SHP77 (cell line): ENCODE measurements at regions not wholly inside any gene's neighbourhood (a gene's known extent, or its start where the extent isn't known, plus 50 kb on each side); places are given as distances from the start of the nearest gene placed in this dataset.
"Not testable (repeated sequence)": the region's sequence is repeated elsewhere in the genome, so short reads cannot be mapped to it uniquely, and the experiment has no call there.

Source experiments
- DNase-seq, 2 experiments: peaks; one replicate each; lab custom pipeline; 2025; lab: John Stamatoyannopoulos, UW

DNA sequence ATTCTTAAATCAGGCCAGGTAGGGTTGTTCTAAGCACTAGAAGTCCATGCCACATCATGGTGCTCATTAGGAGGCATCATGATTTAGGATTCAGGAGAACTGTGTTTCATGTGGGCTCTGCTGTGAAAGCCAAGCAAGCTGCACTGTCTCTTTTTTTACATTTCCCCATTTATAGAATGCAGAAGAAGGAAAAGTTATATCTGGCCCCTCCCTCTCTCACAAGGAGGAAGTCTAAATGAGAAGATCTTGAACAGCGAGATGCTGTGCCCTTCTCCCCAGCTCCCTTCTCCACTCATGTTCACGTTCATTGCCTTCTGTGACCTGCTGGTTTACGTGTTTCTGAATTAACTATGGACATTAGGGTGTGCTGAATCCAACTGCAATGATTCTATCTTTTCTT lies 178.5 kb upstream of the RASGRP1 start:
- no peak for DNase-seq

DNA sequence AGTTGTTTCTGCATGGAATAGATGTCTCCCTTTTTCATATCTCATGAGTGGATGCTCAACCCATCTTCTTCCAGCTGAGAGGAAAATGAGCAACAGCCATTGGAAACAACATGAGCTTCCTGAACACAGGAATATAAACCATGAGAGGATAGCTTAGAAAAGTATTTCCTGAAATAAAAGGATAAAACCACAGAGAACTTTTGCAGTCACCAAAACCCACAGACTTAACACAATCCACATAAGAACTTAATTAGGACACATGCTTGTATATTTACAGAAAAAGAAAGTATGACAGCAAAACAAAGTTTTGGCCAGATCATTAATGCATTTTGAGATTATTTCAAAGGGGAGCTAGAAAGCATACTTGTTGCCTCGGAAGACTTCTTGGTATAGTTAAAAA lies 180.5 kb upstream of the RASGRP1 start:
- DNase-seq, result no peak

DNA sequence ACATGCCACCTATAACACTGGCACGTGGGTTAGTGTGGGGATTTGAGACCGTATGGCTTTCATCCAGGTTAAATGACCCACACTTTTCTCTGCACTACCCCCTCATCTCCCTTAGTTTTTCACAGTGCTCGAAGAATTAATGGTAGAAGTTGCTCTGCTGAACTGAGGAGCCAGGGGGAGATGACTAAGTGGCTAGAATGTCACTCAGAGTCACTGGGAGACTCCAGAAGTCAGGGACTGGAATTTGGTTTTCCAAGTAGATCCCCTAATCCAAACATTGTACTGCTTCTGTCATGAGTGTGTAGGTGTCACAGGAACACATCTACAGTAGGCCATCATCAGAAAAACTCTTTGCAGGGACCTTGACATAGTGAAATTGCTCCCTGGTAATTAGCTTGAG lies 181.0 kb upstream of the RASGRP1 start:
- DNase-seq, result no peak

DNA sequence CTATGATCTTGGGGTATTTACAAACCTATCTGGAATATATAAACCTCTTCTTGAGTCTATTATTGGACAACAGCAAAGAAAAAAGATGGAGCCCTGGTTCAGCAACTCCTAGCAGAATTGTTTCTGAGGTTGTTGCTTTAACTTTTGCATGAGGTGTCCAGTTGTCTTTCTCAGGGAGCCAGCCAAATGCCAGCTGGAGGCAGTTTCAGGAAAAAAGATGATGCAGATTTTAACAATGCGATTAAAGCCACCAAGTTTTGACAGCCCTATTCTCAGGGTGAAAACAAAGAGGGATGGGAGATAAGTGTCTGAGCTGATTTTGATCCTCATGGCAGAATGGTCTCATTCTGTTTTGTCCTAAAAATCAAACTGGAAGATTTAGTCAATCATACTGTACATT lies 181.6 kb upstream of the RASGRP1 start:
- no peak for DNase-seq

DNA sequence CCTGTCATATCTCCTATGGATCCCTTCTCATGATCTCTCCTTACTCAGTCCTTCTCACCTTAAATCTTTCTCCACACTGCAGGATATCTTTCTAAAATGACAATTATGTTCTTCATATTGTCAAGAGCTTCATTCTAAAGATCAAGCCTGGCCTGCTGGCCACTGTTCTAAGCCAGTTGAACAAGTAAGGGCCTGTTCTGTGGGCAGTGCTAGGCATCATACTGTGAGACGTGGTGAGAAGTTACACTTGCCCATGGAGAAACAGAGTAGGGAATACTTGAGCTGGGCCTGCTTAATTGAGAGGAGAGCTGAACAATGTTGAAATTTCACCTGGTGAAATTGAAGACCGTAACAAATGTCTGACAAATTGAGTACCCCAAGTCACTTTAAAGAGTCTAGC lies 184.1 kb upstream of the RASGRP1 start:
- DNase-seq, result no peak

DNA sequence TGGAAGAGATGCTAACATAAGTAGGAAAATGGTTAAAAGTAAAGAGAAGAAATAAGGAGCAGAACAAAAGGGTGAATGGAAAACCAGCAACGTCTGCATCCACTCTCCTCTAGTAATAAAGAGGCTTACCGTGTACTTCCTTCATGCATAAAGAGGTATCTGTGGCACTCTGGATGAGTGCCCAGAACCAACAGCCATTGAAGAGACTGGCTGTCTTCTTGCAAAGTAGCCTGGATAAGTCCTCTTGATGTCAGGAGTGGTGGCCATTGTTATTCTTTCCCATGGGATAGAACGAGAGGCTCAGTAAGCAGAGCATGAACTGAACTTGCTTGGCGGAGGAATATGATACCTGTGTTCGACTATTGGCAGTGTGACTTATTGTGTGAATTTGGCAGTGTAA lies 186.2 kb upstream of the RASGRP1 start:
- no peak for DNase-seq

DNA sequence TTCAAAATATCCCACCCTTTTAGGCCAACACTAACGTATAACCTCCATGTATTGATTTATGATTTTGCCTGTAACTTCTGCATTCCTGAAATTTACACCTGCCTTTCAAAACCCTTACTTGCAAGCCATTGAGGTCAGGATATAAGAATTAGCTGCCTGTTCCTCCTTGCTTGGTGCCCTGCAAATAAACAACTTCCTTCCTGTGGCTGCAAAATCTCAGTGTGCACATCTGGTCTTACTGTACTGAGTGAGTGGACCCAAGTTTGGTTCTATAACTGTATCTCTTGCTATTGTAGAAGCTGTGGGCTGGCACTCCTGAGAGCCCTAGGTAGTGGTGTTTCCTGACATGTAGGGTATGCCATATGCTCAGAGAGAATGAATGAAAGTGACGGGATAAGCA lies 191.1 kb upstream of the RASGRP1 start:
- DNase-seq, result no peak

DNA sequence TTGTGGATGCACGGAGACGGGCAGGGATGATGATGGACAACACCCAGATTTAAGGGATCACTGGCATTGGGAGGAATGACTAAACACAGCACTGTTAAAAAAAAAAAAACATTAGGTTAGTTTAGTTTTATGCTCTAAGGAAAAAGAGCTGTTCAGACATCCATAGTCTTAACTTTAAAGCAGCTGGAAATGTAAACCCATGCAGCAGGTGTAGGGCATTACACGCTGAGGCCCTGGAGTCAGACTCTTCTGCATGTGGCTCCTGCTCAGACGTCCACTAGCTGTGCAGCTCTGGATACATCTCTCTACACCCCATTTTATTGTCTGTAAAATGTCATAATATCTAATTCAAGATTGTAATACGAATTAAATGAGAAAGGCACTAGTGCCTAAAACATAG lies 191.8 kb upstream of the RASGRP1 start:
- no peak for DNase-seq

DNA sequence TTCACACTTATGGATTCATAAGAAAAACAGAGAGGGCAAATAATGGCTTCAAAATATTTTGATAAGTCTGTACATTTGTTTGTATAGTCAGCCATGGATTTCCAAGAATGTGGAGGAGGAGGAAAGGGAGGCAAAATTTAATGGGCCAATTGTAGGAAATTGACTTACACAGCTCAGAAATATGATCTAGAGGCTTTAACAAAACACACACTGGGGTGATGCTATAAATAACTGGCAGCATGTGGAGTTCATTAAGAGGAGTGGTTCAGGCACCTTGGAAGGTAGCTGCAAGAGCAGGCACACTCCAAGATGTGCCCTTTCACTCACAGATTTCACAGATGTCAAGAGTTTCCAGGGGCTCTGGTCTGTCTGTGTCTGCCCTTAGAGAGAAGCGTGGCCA lies 193.4 kb upstream of the RASGRP1 start:
- DNase-seq, result no peak

DNA sequence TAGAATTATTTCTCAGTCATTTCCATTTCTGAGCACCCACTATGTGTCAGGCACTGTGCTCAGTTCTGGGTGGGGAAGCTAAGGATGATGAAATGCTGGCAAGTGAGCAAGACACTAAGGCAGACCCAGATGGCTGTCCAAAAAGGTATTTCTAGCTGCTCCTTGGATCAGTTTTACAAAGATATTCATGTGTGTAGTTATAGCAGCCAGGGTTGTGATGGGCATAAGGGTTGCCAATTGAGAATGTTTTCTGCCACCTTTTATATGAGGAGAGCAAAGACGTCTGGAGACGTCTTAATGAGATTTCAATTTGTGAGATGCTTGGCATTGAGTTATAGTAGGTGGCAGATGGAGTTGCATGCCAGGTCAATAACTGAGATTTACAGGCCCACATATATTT lies 197.1 kb upstream of the RASGRP1 start:
- DNase-seq, result no peak

DNA sequence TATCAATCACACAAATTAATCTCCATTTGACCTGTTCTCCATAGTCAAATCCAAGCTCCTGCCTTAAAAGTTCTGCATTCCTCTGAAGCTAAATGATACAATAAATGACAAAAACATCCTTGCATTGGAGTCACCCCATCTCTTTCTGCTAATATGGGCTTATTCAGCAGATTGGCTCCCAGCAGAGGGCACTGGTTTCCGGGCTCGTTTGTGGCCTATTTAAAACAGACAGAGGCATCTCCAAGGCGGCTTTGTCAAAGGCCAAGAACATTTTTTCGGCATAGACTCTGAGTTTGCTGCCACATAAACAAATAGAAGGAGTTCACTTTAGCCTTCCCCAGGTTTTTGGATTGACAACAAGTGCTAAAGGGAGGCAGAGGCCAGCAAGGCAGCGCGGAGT lies 204.4 kb upstream of the RASGRP1 start:
- peak in 1 of 2 experiments; percentile 14 for DNase-seq

DNA sequence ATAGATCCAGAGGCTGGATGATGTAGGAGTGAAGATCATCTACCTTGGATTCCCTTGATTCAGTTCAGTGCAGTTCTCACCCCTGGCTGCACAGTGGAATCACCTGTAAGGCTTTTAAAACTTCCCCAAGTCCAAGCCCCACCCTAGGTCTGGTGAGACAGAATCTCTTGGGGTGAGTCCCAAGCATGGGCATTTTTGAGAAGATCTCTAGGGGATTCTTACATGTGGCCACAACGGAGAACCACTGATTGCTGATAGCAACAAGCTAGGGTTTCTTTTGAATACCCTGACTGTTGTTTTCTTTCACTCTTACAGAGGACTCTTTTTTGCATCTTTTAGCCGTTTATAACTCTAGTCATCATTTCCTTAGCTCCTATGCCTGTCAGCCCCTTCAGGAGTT lies 204.9 kb upstream of the RASGRP1 start:
- no peak for DNase-seq

DNA sequence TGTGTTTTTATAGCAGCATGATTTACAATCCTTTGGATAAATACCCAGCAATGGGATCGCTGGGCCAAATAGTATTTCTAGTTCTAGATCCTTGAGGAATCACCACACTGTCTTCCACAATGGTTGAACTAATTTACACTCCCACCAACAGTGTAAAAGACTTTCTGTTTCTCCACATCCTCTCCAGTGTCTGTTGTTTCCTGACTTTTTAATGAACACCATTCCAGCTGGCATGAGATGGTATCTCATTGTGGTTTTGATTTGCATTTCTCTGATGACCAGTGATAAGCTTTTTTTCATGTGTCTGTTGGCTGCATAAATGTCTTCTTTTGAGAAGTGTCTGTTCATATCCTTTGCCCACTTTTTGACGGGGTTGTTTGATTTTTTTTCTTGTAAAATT lies 209.5 kb upstream of the RASGRP1 start:
- DNase-seq, result not testable (repeated sequence)

DNA sequence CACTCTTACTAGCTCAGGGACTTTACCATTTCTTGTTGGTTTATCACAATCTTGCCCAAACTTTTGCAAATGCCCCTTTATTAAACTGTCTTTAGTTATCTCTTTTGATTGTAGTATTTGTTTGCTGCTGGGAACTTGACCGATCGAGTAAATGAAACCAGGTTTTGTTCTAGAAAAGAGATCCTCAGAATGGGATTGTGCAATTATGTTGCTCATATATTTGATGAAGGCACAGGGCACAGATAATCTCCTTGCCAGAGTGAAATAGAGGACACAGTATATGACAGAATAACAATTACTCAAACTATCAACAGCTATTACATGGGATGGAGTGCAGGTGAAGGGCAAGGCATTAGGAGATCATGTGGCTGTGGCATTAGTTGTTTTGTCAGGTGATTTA lies 216.6 kb upstream of the RASGRP1 start:
- no peak for DNase-seq

DNA sequence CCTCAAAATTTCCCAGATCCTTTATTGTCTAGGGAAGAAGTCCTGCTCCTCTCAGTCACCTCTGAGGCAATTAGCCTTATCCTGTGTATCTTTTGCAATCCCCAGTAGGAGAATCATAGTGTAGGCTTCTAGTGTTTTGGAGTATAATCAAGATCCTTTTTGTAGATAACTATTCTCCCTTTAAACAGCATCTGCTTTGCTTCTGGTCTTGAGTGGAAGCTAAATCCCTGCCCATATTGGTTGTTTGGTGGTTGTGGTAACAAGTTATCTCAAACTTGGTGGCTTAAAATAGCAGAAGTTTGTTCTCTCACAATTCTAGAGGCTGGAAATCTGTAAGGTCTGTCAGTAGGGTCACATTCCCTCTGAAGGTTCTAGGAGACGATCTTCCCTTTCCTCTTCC lies 217.5 kb upstream of the RASGRP1 start:
- DNase-seq, result no peak

DNA sequence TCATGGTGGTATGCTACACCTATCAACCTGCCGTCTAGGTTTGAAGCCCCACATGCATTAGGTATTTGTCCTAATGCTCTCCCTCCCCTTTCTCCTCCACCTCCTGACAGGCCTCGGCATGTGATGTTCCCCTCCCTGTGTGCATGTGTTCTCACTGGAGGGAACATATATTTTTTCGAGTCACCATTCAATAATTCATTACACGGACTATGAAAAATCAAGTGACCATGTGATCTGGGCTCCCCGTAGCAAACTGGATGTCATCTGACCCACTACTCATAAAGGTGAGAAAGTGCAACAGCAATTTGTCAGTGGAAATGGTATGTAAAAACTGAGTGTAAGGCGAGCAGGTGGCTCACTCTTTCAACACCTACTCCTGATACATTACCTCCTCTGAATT lies 224.3 kb upstream of the RASGRP1 start:
- DNase-seq, result no peak

DNA sequence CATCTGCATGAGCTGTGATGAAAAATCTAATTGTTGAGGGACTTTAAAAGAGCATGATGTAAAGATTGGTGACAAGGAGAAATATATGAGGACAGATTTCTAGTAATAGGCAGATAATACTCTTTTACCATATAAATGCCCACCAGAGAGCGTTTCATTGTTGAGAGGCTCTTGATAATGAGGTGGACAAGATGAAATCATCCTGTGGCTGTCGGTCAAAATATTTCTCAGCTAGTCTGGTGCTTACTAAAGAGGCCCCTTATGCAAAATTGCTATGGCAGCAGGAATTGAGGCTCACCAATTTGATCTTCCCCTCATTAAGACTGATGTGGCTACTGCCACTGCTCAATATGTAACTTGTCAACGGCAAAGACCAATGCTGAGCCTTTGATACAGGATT lies 225.0 kb upstream of the RASGRP1 start:
- no peak for DNase-seq

DNA sequence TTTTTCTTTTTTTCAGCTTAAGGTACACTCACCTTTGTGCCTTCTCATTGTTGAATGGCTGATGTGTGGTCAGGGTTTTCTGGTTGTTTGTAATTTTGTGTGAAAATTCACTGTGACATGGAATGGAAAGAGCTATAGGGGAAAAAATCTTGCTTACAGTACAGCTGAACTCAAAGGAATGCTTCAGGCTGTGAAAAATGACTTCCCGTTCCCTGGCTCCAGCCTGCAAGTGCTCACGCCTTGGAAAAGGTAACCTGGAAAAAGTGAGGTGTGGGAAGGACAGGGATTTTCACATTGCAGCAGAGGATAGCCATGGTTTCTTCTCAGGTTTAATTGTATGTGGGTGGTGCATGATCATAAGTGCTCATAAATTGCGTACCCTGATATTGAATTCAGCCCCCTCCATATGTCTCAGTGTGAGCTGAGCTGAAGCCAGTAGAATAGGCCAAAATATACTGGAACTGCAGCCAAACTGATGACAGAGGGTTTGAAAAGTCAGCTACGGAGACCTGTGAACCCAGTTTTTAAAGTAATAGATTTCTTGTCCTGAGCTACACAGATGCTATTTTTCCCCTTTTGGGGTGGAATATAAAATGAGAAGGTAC lies 228.7 kb upstream of the RASGRP1 start:
- DNase-seq, result no peak

DNA sequence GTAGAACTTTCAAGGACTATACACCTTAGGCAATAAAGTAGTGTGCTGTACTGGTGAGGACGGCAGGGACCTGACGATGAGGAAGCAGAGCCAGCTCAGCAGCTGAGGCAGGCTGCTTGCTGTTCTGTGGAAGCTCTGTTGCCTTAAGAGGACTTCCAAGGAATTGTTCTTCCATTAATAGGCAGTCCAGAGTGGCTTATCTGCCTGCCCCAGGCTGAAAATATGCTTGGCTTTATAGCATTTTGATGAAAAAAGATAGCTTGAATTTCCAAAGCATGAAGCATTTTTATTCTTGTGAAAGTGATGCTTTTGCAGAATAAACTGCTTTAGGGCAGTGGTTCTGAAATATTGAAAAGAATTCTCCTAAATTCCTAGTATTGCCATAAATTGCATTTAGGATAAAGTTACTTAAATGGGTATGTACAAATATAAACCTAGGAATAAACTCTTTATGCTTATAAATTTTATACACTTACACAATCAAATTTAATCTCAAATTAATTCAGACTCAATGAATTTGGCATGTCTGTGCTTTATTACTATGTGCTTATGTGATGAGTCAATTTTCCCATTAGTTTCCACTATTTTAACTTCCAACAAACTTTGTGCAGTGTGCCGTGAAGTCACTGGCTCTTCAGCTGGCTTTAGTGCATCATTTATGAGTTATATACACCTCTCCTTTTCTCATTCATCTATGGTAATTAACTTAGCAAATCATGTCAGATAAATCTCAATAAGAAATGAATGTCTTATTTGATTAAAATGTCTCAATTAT lies 231.0 kb upstream of the RASGRP1 start:
- no peak for DNase-seq

DNA sequence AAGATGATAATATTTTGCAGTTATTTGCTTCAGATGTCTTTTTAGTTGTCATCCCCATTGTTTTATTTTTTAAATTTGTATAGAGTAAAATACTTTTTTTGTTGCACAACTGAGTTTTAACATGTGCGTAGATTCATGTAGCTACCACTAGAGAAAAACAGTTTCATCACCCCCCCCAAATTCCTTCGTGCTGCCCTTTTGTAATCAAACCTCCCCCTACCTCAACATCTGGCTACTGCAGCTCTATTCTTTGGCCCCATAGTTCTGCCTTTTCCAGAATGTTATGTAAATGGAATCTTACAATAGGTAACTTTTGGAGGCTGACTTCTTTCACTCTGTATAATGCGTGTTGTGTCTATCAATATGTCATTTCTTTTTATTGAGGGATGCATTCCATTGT lies 232.0 kb upstream of the RASGRP1 start:
- DNase-seq, result no peak

DNA sequence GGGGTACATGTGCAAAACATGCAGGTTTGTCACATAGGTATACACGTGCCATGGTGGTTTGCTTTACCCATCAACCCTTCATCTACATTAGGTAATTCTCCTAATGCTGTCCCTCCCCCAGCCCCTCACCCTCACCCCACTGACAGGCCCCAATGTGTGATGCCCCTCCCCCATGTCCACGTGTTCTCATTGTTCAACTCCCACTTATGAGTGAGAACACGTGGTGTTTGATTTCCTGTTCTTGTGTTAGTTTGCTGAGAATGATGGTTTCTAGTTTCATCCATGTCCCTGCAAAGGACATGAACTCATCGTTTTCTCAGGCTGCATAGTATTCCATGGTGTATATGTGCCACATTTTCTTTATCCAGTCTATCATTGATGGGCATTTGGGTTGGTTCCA lies 232.9 kb upstream of the RASGRP1 start:
- DNase-seq, result not testable (repeated sequence)

DNA sequence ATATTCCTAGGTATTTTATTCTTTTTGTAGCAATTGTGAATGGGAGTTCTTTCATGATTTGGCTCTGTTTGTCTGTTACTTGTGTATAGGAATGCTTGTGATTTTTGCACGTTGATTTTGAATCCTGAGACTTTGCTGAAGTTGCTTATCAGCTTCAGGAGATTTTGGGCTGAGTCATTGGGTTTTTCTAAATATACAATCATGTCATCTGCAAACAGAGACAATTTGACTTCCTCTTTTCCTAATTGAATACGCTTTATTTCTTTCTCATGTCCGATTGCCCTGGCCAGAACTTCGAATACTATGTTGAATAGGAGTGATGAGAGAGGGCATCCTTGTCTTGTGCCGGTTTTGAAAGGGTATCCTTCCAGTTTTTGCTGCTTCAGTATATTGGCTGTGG lies 234.6 kb upstream of the RASGRP1 start:
- DNase-seq, result not testable (repeated sequence)

DNA sequence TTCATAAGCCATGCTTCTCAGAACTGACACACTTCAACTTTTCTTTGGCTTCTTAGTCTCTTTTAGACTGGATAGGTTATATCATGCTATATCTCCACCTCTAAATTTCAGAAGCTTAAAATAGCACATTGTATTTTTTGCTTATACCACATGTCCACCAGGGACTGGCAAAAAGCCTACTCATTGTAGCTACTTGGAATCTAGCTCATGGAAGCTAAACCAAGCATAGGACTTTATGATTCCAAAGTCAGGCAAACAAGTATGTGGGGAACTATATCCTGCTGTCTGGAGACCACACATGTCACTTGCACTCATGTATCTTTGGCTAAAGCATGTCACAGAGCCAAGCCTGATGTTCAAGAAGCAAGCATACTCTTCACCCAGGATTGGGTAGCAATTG lies 245.0 kb upstream of the RASGRP1 start:
- no peak for DNase-seq

DNA sequence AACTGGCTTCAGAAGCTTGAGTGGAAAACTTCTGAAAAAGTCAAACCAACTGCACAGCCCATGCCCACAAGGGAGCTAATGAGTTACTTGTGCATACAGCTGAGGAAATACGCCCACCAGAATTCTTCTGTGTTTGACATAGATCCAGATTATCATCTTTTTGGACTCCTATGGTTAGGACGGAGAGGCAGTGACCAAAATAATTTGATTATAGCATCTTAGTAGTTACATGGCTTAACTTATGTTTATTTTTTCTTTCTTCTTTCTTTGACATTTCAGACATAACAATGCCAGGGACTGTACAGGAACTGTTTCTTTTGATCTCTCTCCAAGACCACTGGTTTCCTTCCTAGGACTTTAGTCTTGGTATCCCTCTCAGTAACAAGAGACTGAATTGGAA lies 246.1 kb upstream of the RASGRP1 start:
- DNase-seq, result no peak
